OCI-LY1 (cell line): ENCODE measurements at regions not wholly inside any gene's neighbourhood (a gene's known extent, or its start where the extent isn't known, plus 50 kb on each side); places are given as distances from the start of the nearest gene placed in this dataset.

Experiments used
- H2AFZ ChIP-seq: fragments of 200-600 bp; sonication (generic), shearing (Covaris generic); 2 replicates; pipeline ENCODE4 v1.6.0; 2014; ENCODE audit warnings: antibody characterized with exemption, mild to moderate bottlenecking, low read length
- H3F3A ChIP-seq: fragments of 200-600 bp; sonication (generic), shearing (Covaris generic); 2 replicates; pipeline ENCODE4 v1.6.0; 2014; ENCODE audit warnings: mild to moderate bottlenecking, antibody characterized with exemption, low read length, moderate library complexity; ENCODE audit not compliant: insufficient read depth
- H3K27ac ChIP-seq: fragments of 200-600 bp; sonication (generic); 2 replicates; pipeline ENCODE4 v1.5.1; 2014; ENCODE audit warnings: low read length, mixed run types, mild to moderate bottlenecking, low read depth; ENCODE audit not compliant: poor library complexity, severe bottlenecking
- H3K27me3 ChIP-seq: fragments of 200-600 bp; sonication (generic); 2 replicates; pipeline ENCODE4 v1.6.0; 2014; ENCODE audit warnings: antibody characterized with exemption, mild to moderate bottlenecking, low read length, moderate library complexity; ENCODE audit not compliant: insufficient read depth
- H3K36me3 ChIP-seq: fragments of 200-600 bp; sonication (generic); 2 replicates; pipeline ENCODE4 v1.6.1; 2014; ENCODE audit warnings: mild to moderate bottlenecking, antibody characterized with exemption, low read length, moderate library complexity, mixed read lengths; ENCODE audit not compliant: insufficient read depth
- H3K4me1 ChIP-seq: fragments of 200-600 bp; sonication (generic); 2 replicates; pipeline ENCODE4 v1.5.1; 2014; ENCODE audit warnings: mild to moderate bottlenecking, low read length, moderate library complexity; ENCODE audit not compliant: insufficient read depth, severe bottlenecking
- H3K4me2 ChIP-seq: fragments of 200-600 bp; sonication (generic), shearing (Covaris generic); 2 replicates; pipeline ENCODE4 v1.6.1; 2014; ENCODE audit warnings: low read length
- H3K4me3 ChIP-seq: fragments of 200-600 bp; sonication (generic); 2 replicates; pipeline ENCODE4 v1.5.1; 2014; ENCODE audit warnings: low read length, low read depth, mild to moderate bottlenecking, mixed read lengths; ENCODE audit not compliant: poor library complexity, severe bottlenecking
- H3K79me2 ChIP-seq: fragments of 200-600 bp; shearing (Covaris generic); 2 replicates; pipeline ENCODE4 v1.6.1; 2016; ENCODE audit warnings: mixed run types, low read length, mixed read lengths; ENCODE audit not compliant: insufficient read depth
- H3K9ac ChIP-seq: fragments of 200-600 bp; sonication (generic), shearing (Covaris generic); 2 replicates; pipeline ENCODE4 v1.6.1; 2014; ENCODE audit warnings: mild to moderate bottlenecking, low read length, mixed read lengths
- H3K9me2 ChIP-seq: fragments of 200-600 bp; sonication (generic), shearing (Covaris generic); 2 replicates; pipeline ENCODE4 v1.6.1; 2014; ENCODE audit warnings: low read depth, mild to moderate bottlenecking, low read length, mixed read lengths
- H3K9me3 ChIP-seq: fragments of 200-600 bp; shearing (Covaris generic); 2 replicates; pipeline ENCODE4 v1.6.1; 2014; ENCODE audit warnings: low read length, mixed read lengths
- H4K20me1 ChIP-seq: fragments of 200-600 bp; sonication (generic), shearing (Covaris generic); 2 replicates; pipeline ENCODE4 v1.6.0; 2016; ENCODE audit warnings: mild to moderate bottlenecking, low read length; ENCODE audit not compliant: insufficient read depth
- CTCF ChIP-seq: fragments of 200-600 bp; sonication (generic), shearing (Covaris generic); IDR thresholded peaks from 2 replicates; pipeline ENCODE4 v1.5.1; 2017; ENCODE audit warnings: mild to moderate bottlenecking, antibody characterized with exemption, low read length, moderate library complexity, mixed read lengths
- EZH2 ChIP-seq: fragments of 200-600 bp; sonication (generic), shearing (Covaris generic); IDR thresholded peaks from 2 replicates; pipeline ENCODE4 v1.8.0; 2017; ENCODE audit warnings: borderline replicate concordance, mixed run types, mild to moderate bottlenecking, antibody characterized with exemption, low read length, moderate library complexity, mixed read lengths

- no peaks in the 10 kb centered on the region; the same call in 1 of the 2 replicates for H3K27me3 ChIP-seq
- no peak overlapping the region for H3K4me2 ChIP-seq
Measured at GRCh38 chr12:7583471-7583870, 79.9 kb upstream of the CD163 start.

GRCh38 chr12:7582796-7583195 lies 79.2 kb upstream of the CD163 start:
- no peak overlapping the region for H3K4me3 ChIP-seq
- no peaks in the 10 kb centered on the region for H3K9me3 ChIP-seq
- H3F3A ChIP-seq, result no peaks in the 10 kb centered on the region
- no peaks in the 10 kb centered on the region for H3K79me2 ChIP-seq
- no peak overlapping the region for H3K9ac ChIP-seq
- H3K4me1 ChIP-seq, result no peaks in the 10 kb centered on the region
- no peaks in the 10 kb centered on the region for H4K20me1 ChIP-seq
- TF ChIP-seq EZH2, result no peak
- TF ChIP-seq CTCF, result no peak
- no peak overlapping the region for H2AFZ ChIP-seq
- no peak overlapping the region for H3K27ac ChIP-seq
- no peaks in the 10 kb centered on the region for H3K9me2 ChIP-seq
- no peaks in the 10 kb centered on the region; the same call in 1 of the 2 replicates for H3K27me3 ChIP-seq
- no peaks in the 10 kb centered on the region for H3K36me3 ChIP-seq
- H3K4me2 ChIP-seq, result no peak overlapping the region

More at GRCh38 chr12:7583471-7583870, 79.9 kb upstream of the CD163 start:
- TF ChIP-seq EZH2 (no peak), CTCF (no peak)
- H3K9me2 ChIP-seq, result no peaks in the 10 kb centered on the region
- no peaks in the 10 kb centered on the region for H3K36me3 ChIP-seq
- H3F3A ChIP-seq, result no peaks in the 10 kb centered on the region
- no peaks in the 10 kb centered on the region for H3K9me3 ChIP-seq
- H3K27ac ChIP-seq, result no peak overlapping the region
- no peaks in the 10 kb centered on the region for H4K20me1 ChIP-seq
- no peak overlapping the region for H3K4me3 ChIP-seq
- H3K9ac ChIP-seq, result no peak overlapping the region
- H3K4me1 ChIP-seq, result no peaks in the 10 kb centered on the region
- H3K79me2 ChIP-seq, result no peaks in the 10 kb centered on the region
- H2AFZ ChIP-seq, result no peak overlapping the region

GRCh38 chr12:7581625-7582024 lies 78.0 kb upstream of the CD163 start:
- H3K4me2 ChIP-seq, result no peak overlapping the region
- H4K20me1 ChIP-seq, result no peaks in the 10 kb centered on the region
- no peak overlapping the region for H3K27ac ChIP-seq
- no peaks in the 10 kb centered on the region for H3F3A ChIP-seq
- no peaks in the 10 kb centered on the region for H3K4me1 ChIP-seq
- H3K4me3 ChIP-seq, result no peak overlapping the region
- no peaks in the 10 kb centered on the region for H3K9me3 ChIP-seq
- no peaks in the 10 kb centered on the region for H3K79me2 ChIP-seq
- no peaks in the 10 kb centered on the region for H3K36me3 ChIP-seq
- TF ChIP-seq CTCF (no peak), EZH2 (no peak)
- no peak overlapping the region for H3K9ac ChIP-seq
- H2AFZ ChIP-seq, result no peak overlapping the region
- no peaks in the 10 kb centered on the region for H3K9me2 ChIP-seq
- H3K27me3 ChIP-seq, result no peaks in the 10 kb centered on the region; the same call in 1 of the 2 replicates
